Jurkat, Clone E6-1 (cell line): ENCODE measurements at regions not wholly inside any gene's neighbourhood (a gene's known extent, or its start where the extent isn't known, plus 50 kb on each side); places are given as distances from the start of the nearest gene placed in this dataset.
A peak's percentile ranks its signal among the peaks of the same experiment; 100 is the strongest.

Experiments used
- DNase-seq: peaks from one replicate; pipeline ENCODE4 v3.0.0-alpha.2; 2011; ENCODE audit warnings: low read depth, low spot score
- H3K4me3 ChIP-seq: 2 replicates; pipeline ENCODE4 v1.5.1; 2011; ENCODE audit warnings: mild to moderate bottlenecking, low read length, control low read depth, moderate library complexity

- DNase-seq = peak; percentile 94
- H3K4me3 ChIP-seq = no peak overlapping the region
Measured at GRCh38 chr17:56681561-56682266, 88.2 kb downstream of the NOG start.

- no peak overlapping the region for H3K4me3 ChIP-seq
- no peak for DNase-seq
Measured at GRCh38 chr17:56688151-56688550, 94.7 kb downstream of the NOG start.

- H3K4me3 ChIP-seq = no peak overlapping the region
- no peak for DNase-seq
Measured at GRCh38 chr17:56690441-56691291, 97.2 kb downstream of the NOG start.

- DNase-seq = no peak
- no peak overlapping the region for H3K4me3 ChIP-seq
Measured at GRCh38 chr17:56694825-56695224, 101.3 kb downstream of the NOG start.

- DNase-seq = no peak
- no peak overlapping the region for H3K4me3 ChIP-seq
Measured at GRCh38 chr17:56697190-56697589, 103.7 kb downstream of the NOG start.

- no peak for DNase-seq
- no peak overlapping the region for H3K4me3 ChIP-seq
Measured at GRCh38 chr17:56699186-56699894, 105.8 kb downstream of the NOG start.

GRCh38 chr17:56700919-56701420 is 107.5 kb downstream of the NOG start:
- DNase-seq = no peak
- H3K4me3 ChIP-seq = no peak overlapping the region

- no peak for DNase-seq
- no peak overlapping the region for H3K4me3 ChIP-seq
Measured at GRCh38 chr17:56707312-56708219, 114.1 kb downstream of the NOG start.

GRCh38 chr17:56708220-56708558 is 114.7 kb downstream of the NOG start:
- DNase-seq = no peak
- H3K4me3 ChIP-seq = no peak overlapping the region

- no peak overlapping the region for H3K4me3 ChIP-seq
Measured at GRCh38 chr17:56708670-56709410, 115.3 kb downstream of the NOG start.

GRCh38 chr17:56710986-56711385 is 117.5 kb downstream of the NOG start:
- DNase-seq = no peak
- H3K4me3 ChIP-seq = no peak overlapping the region

More at GRCh38 chr17:56708670-56709410, 115.3 kb downstream of the NOG start:
- DNase-seq = no peak

- H3K4me3 ChIP-seq = no peak overlapping the region
- DNase-seq = peak; percentile 74
Measured at GRCh38 chr17:56715613-56716357, 117.9 kb downstream of the C17orf67 start.

- DNase-seq = no peak
- no peak overlapping the region for H3K4me3 ChIP-seq
Measured at GRCh38 chr17:56717471-56717870, 116.2 kb downstream of the C17orf67 start.

GRCh38 chr17:56718515-56718914 is 115.2 kb downstream of the C17orf67 start:
- no peak overlapping the region for H3K4me3 ChIP-seq
- peak; percentile 9 for DNase-seq

GRCh38 chr17:56723421-56723820 is 110.3 kb downstream of the C17orf67 start:
- DNase-seq = no peak
- H3K4me3 ChIP-seq = no peak overlapping the region

- no peak for DNase-seq
- H3K4me3 ChIP-seq = no peak overlapping the region
Measured at GRCh38 chr17:56724664-56725063, 109.1 kb downstream of the C17orf67 start.

- DNase-seq = no peak
- no peak overlapping the region for H3K4me3 ChIP-seq
Measured at GRCh38 chr17:56725144-56725543, 108.6 kb downstream of the C17orf67 start.
